NCI-H526 (cell line): ENCODE measurements at regions not wholly inside any gene's neighbourhood (a gene's known extent, or its start where the extent isn't known, plus 50 kb on each side); places are given as distances from the start of the nearest gene placed in this dataset.

Experiments
- DNase-seq, 2 experiments: peaks; one replicate each; lab custom pipeline; 2025; lab: John Stamatoyannopoulos, UW

DNA sequence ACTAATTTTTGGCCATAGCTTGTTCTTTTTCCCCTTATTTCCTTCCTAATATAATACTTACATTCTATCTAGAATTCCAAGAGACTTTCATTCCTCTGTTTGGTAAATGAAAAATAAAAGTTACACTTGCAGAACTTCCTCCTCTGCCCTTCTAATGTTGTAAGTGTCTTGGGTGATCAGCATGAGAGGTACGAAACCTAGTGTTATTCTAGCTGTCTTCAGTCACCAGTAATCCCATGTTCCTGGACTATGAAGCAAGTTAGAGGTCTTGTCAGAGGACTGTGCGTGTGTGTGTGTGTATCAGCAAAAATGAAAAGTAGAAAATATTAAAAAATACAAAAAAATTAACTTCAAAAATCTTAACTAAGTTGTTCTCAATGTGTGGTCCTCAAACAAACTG lies 307.0 kb downstream of the SPRY2 start:
- DNase-seq = no peak

GRCh38 chr13:80033286-80033685 lies 307.6 kb downstream of the SPRY2 start:
- DNase-seq = no peak

DNA sequence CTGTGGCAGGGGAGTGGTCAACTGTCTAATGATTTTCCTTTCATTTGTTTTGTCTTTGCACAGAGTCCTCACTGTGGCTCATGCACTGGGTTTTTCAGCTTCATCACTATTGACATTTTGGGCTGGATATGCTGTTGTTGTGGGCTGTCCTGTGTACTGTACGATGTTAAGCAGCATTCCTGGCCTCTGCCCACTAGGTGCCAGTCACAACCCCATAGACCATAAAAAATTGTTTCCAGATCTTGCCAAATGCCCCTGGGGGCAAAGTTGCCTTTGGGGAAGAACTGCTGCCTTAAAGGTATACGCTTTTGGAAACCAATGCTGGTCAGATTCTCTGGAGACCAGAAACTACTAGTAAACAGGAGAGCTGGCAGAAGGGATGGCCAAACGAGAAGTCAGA lies 310.4 kb downstream of the SPRY2 start:
- peak in 1 of 2 experiments; percentile 67 for DNase-seq

DNA sequence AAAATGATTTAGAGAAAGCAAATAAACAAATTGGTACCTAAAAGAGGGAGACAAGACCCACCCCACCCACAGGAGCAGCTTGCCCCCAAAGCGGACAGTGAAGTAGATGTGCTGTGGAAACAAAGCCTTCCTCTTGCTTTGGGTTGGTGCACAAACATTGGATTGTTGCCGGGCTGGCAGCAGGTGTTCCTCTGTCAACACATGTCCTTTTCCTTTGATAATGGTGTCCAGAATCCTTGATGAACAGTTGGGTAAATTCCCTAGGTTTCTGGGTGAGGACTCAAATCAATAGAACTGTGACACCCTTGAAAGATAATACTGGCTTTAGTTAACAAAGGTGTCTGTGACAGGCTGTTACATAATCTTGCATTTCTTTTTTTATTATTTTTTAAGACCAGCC lies 311.8 kb downstream of the SPRY2 start:
- DNase-seq = no peak

- DNase-seq = no peak
Measured at GRCh38 chr13:80022146-80022545, 318.8 kb downstream of the SPRY2 start.

GRCh38 chr13:80012251-80012650 lies 328.7 kb downstream of the SPRY2 start:
- DNase-seq = no peak

- DNase-seq = no peak
Measured at GRCh38 chr13:80011448-80012212, 329.3 kb downstream of the SPRY2 start.

DNA sequence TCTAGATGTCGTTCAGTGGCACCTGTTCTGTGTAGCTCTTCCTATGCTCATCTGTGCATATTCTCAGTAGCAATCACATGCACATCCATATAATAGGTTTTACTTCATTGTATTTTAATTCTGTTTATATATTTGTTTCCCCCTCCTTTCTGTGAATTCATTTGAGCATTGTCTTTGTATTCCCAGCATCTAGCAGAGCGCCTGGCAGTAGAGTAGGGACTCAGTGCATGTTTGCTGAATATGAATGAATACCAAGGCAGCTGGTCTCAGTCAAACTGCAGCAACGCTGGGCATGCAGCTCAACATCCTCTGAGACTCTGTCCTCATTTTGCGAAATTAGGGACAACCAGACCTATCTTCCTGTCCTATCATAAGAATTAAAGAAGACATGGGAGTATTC lies 330.1 kb downstream of the SPRY2 start:
- no peak for DNase-seq

DNA sequence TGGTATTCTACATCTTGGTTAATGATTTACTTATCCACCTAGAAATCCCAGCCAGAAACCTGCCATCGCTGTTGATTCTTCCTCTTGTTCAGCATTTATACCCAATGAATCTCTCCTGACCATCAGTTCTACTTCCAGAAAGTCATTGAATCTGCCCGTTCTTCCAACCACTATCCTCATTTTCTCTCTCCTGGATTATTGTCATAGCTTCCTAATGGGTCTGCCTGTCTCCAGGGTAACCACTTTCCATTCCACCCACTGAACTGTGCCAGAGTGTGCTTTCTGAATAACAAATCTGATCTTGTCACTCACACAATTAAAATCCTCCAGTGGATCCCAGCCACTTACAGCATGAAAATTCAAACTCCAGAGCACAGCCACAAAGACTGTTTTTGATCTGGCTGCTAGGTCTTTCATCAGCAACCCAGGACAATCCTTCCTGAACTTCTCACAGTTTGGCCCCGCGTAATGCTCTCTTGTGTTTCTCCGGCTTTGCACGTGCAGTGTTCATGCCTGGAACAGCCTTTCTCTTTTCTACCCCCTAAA lies 330.6 kb downstream of the SPRY2 start:
- DNase-seq = peak in 1 of 2 experiments; percentile 23

GRCh38 chr13:80009760-80010159 lies 331.2 kb downstream of the SPRY2 start:
- no peak for DNase-seq

GRCh38 chr13:80006940-80007339 lies 334.0 kb downstream of the SPRY2 start:
- no peak for DNase-seq

DNA sequence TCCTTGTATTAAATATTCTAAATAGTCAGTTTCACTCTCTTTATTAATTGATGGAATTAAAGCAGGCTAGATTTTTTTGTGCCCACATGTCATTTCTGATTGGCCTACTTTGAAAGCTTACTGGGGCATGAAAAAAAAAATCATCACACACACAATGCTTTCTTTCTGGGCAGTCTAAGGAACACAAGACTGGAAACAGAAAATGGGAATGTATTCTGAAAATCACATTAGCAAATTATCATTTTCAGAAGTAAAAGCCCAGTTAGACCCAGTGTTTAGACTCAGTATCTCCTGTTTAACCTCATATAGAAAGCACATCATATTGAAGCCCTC lies 339.4 kb downstream of the SPRY2 start:
- no peak for DNase-seq

DNA sequence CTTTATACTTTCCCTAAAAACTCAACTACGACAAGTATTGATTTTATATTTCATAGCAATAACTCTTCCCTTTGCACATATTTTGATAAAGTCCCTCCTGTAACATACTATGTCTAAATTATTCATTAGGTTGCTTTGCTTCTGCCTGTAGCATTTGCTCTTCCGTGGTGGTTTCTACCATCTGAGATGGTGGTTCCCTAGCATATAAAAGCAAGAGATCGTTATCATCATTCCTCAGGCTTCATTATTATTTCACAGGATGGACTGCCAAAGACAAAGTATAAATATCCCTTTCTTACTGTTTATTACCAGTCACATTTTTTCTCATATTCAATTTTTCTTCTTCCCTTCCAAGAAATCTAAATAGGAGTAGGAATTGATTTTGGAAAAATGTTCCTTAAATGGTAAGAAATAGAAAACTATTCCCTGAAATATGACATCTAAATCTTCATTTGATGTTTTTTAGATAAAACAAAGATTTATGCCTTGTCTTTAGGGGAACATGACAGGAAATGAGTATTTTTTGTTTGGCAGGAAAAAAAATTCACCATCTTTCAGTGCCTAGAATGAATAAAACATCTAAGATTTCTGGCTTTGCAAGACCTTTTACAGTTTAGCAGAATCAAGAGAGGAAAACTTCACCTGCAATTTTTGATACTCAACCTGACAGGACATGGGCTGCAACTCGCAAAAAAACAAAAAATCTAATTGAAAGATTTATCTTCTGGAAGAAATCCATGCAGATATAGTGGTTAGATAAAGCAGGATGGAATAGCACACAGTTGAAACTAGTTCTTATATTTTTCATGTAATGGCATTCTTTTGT lies 340.0 kb downstream of the SPRY2 start:
- DNase-seq = no peak

GRCh38 chr13:79999601-80000000 lies 341.3 kb downstream of the SPRY2 start:
- no peak for DNase-seq

DNA sequence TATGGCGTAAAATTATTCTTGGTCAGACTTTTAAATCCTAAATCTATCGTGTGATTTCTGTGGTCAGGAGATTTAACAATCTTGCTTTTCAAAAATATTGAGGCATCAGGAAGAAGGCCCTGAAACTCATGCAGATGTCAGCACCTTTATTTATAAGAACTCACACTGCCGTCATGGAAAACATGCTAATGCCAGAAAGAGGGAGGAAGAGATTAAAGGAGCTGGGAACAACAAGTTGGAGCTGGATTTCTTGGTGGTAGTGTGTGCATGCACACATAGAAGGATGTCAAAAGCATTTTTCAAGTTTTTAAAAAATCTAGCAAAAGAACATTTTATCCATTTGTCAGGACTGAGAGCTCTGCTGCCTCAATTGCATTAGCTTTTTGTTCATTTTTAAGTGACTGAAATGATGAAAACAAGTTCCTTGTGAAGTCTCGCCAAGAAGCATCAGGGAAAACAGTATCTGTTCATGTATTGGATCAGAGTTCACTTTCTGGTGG lies 342.5 kb downstream of the SPRY2 start:
- no peak for DNase-seq

DNA sequence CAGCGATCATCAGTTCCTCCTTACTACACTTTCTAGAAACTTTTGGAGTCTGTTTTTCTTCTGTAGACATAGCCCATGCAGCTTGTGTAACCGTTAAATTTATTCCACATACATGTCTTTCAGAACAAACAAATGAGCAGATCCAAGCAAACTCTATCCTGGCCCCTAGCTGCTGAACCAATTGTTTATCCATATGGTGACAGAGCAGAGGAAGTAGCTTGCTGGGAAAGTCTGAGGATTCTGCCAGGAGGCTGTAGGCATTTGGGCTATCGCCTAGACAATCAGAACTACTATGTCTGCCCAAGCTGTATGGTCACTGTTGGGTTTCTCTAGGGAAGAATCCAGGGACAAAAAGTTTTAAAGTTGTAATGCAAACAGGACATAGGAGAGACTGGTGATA lies 343.7 kb downstream of the SPRY2 start:
- no peak for DNase-seq

GRCh38 chr13:79995334-79995733 lies 345.6 kb downstream of the SPRY2 start:
- no peak for DNase-seq

GRCh38 chr13:79992111-79992510 lies 348.8 kb downstream of the SPRY2 start:
- DNase-seq = no peak

DNA sequence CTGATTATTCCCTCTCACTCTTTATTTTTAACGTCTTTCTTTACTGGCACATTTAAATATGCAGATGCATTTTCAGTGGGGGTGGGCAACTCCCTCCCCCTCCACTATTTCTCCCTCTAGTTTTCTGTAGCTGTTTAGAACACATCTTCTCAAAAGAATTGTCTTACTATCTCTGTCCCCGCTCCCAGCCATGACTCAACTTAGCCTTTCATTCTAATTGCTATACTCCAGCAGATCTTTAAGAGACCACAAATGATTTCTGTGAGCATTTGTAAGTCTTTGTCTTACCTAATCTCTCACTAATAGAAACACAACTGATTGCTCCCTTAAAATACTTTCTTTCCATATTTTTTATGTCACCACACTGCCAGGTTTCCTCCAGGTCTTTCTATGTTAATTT lies 350.9 kb downstream of the SPRY2 start:
- DNase-seq = no peak

DNA sequence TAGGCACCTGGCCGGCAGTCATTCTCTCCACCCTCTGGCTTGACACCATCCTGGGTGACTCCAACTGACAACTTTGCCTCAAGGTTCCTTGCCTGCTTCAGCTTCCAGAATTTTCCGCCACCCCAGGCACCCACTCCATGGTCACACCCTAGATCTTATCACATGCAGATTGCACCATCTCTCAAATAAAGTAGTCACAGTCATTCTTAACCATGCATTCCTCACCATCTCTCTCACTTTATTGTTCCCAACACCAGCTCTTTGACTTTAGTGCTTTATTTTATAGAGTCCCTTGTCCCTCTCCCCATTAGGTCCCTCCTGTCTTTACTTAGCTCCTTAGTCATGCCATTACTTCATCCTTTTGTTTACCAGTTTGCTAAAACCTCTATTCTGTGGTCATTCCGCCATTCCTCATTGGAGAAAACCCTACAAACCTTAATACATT lies 351.7 kb downstream of the SPRY2 start:
- DNase-seq = no peak

DNA sequence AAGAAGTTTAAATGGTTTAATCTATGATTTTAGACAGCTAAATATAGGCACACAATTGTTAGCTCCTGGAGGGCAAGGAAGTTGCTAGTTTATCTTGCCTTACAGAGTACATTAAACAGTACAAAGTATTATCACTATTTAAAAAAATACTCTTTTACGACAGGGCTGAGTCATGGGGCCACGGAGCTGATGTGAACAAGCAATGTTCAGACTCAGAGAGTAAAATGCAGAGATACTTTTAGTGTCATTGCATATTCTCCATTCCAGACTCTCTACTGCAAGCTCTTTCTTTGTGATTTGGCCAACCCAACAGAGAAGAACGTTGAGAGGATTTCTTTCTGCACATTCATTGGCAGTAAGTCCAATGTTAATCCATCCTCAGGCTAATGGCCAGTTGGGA lies 352.4 kb downstream of the SPRY2 start:
- no peak for DNase-seq

GRCh38 chr13:79987761-79988160 lies 353.2 kb downstream of the SPRY2 start:
- no peak for DNase-seq

DNA sequence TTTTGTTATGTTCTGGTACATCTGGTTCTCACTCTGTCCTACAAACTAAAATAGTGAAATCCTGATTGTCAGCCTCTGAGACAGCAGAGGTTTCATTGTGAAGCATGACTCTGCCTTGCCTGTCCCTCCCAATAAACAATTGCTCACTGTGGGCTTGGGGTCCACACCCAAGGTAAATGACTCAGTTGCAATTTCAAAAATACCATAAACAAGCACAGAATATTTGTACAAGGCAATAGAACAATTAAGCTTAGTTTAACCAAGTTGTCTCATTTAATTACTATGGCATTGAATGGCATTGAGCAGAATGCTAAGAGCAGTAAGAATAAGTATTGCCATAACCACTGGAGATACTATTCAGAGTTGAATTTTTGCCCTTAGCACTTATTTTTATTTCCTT lies 353.6 kb downstream of the SPRY2 start:
- no peak for DNase-seq
